GM12874 (cell line): ENCODE measurements at regions not wholly inside any gene's neighbourhood (a gene's known extent, or its start where the extent isn't known, plus 50 kb on each side); places are given as distances from the start of the nearest gene placed in this dataset.

Experiments
- TF ChIP-seq, protein P1 (sequence below): IDR thresholded peaks from 2 replicates; pipeline ENCODE4 v1.5.1; 2011; ENCODE audit warnings: low read depth, mild to moderate bottlenecking, control low read depth, low read length, moderate library complexity; ENCODE audit not compliant: insufficient read depth

DNA sequence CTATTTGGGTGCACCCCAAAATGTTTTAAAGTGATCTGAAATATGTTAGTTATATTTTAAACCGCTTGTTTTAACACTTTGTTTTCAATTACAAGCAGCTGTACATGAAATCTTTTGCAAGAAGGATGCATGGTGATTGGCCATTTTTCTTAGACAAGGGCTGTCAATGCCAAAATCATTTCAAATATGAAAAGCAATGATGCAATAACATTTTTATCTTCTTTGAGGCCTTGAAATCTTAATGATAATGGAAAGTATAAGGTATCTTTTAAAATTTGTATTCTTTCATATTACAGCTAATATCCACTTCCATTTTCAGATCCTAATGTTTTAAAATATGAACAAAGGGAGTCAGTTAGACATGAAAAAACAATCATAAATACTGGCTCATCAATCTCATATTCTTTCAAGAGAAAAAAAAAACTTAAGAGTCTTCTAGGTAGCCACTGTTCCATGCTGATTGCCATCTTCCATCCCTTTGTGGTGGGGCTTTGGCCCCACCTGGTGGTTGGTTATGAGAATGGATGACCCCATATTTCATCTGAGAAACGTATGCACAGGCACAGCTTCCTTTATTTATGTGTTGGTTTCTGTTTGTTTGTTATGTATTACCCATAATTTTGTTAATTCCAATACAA lies 330.3 kb upstream of the MIR17HG start:
- TF ChIP-seq, protein P1, sequence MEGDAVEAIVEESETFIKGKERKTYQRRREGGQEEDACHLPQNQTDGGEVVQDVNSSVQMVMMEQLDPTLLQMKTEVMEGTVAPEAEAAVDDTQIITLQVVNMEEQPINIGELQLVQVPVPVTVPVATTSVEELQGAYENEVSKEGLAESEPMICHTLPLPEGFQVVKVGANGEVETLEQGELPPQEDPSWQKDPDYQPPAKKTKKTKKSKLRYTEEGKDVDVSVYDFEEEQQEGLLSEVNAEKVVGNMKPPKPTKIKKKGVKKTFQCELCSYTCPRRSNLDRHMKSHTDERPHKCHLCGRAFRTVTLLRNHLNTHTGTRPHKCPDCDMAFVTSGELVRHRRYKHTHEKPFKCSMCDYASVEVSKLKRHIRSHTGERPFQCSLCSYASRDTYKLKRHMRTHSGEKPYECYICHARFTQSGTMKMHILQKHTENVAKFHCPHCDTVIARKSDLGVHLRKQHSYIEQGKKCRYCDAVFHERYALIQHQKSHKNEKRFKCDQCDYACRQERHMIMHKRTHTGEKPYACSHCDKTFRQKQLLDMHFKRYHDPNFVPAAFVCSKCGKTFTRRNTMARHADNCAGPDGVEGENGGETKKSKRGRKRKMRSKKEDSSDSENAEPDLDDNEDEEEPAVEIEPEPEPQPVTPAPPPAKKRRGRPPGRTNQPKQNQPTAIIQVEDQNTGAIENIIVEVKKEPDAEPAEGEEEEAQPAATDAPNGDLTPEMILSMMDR: peak; percentile 69

DNA sequence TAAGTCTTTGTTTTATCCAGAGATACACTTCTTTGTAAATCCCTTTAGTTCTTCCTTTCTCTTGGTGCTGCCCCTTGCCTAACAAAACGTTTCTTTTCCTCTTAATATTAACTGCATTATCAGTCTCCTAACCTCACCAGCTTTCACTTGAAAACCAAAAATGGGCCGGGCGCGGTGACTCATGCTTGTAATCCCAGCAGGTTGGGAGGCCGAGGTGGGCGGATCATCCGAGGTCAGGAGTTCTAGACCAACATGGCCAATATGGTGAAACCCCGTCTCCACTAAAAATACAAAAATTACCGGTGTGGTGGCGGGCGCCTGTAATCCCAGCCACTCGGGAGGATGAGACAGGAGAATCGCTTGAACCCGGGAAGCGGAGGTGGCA lies 329.8 kb upstream of the MIR17HG start:
- TF ChIP-seq, protein P1: no peak

DNA sequence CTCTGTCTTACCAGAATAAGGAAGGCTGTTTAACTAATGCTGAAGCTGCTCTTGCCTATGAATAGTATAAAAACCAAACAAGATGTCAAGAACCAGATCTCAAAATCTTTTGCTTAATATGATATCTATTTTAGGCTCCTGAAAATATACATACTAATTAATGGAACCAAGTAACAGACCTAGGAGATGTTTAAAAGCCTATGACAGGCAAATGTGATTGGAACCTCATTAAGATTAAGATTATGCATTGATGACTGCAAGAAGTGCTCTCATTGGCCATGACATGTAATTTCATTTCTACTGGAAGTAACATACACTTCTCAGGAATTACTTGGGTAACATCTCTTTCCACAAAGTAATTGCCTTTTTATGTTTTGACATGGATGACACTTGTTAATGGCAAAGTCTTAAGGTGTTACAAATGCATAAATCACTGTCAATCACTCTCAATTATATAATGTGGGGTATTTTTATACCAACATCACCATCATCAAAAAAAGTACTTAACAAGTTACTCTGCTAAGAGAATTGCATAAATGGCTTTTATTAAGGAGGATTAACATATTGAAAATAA lies 326.9 kb upstream of the MIR17HG start:
- TF ChIP-seq, protein P1: no peak

DNA sequence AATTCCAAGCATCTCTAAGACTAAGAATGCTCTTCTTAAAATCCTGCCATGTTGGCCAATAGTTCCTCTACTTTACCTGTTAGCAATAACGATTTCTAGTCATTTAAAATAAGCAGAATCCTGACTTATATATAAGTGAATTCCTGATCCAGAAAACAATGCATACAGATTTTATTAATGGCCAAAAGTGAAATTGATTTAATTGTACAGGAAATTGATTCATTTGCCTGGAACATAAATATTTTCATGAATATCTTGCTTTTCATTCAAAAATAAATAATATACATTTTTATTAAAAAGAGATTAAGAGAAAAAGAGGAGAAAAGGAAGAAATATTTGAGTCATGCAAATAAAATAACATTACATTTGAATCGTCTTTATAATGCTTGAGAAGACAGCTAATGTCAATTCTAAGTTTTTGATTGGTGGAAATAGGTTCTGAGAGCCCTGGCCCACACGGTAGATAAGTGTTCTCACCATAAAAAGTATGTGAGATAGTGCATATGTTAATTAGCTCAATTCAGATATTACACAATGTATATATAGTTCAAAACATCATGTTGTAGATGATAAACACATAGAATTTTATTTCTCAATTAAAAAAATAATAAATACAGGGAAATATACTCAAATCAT lies 323.2 kb upstream of the MIR17HG start:
- TF ChIP-seq, protein P1: no peak

DNA sequence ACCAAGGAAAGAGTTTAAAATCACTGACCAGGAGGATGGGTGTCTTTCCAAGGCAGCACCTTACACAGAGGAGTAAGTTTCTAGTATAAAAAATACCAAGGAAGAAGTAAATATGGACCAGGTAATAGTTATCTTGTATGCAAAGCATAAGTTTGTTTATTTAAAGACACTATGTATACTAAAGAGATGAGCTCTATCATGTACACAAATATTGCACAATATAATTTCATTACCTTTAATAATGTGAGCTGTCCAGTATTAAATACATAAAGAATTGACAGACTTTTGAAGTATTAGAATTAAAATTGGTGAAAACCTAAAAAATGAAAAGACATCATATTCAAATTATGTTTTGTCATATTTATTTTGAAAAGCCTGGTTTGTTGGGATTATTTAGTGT lies 322.0 kb upstream of the MIR17HG start:
- TF ChIP-seq, protein P1: no peak

DNA sequence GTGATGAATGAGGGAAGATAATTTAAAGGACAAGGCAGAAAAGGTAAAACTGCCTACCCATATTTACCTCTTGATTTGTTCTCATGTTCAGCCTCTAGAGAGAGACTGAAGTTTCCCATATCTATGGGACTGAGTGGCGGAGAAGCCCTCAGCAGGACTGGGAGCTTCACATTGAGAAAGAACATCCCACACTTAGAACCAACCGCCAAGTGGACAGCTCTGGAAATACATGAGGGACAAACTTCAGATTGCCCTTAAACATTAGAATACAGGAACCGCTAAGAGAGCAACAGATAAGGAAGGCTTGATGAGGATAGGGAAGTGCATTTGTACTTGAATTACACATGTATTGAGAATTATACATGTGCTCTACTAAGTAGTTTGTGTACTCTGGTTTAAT lies 316.0 kb upstream of the MIR17HG start:
- TF ChIP-seq, protein P1: no peak

DNA sequence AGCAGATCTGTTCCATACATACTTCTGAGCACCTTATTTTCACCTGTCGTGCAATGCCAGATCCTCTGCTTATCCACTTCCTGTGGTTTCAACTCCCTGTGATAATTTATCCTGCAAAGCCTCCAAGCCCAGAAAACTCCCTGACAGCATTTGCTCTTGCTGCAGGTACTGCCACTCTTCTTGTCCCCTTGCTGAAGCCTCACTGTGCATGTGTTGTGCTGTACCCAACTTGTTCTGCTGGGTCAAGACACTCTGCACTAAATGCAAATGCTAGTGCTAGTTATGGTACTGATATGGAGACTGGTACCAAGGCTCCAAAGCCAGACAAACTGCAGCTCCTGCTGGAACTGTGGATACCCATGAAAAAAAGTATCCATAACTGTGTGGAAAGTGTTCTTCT lies 315.4 kb upstream of the MIR17HG start:
- TF ChIP-seq, protein P1: no peak
